H9 (cell line): ENCODE measurements at regions not wholly inside any gene's neighbourhood (a gene's known extent, or its start where the extent isn't known, plus 50 kb on each side); places are given as distances from the start of the nearest gene placed in this dataset.

Source experiments
- DNase-seq: peaks from one replicate; pipeline ENCODE4 v3.0.0-alpha.2; 2017
- H2AFZ ChIP-seq: one replicate; pipeline ENCODE4 v1.6.1; 2013; ENCODE audit warnings: mild to moderate bottlenecking, low read length, control low read depth, moderate library complexity
- H2AK5ac ChIP-seq: 2 replicates; pipeline ENCODE4 v1.6.1; 2013; ENCODE audit warnings: low read length, control low read depth, mixed read lengths; ENCODE audit not compliant: insufficient read length
- H2BK120ac ChIP-seq: one replicate; pipeline ENCODE4 v1.6.1; 2013; ENCODE audit warnings: low read depth, mild to moderate bottlenecking, low read length, control low read depth, inconsistent platforms; ENCODE audit not compliant: poor library complexity, severe bottlenecking
- H2BK12ac ChIP-seq: 2 replicates; pipeline ENCODE4 v1.6.1; 2013; ENCODE audit warnings: low read length, control low read depth, mixed read lengths, low read depth; ENCODE audit not compliant: insufficient read length
- H2BK15ac ChIP-seq: 2 replicates; pipeline ENCODE4 v1.6.1; 2013; ENCODE audit warnings: low read depth, low read length, control low read depth
- H2BK20ac ChIP-seq: one replicate; pipeline ENCODE4 v1.6.1; 2013; ENCODE audit warnings: low read depth, mild to moderate bottlenecking, low read length, control low read depth, inconsistent platforms; ENCODE audit not compliant: poor library complexity, severe bottlenecking
- H2BK5ac ChIP-seq: 2 replicates; pipeline ENCODE4 v1.6.1; 2013; ENCODE audit warnings: low read length, control low read depth, mixed read lengths; ENCODE audit not compliant: insufficient read length
- H3K14ac ChIP-seq: 2 replicates; pipeline ENCODE4 v1.6.1; 2013; ENCODE audit warnings: low read length, control low read depth; ENCODE audit not compliant: insufficient read depth
- H3K18ac ChIP-seq: 2 replicates; pipeline ENCODE4 v1.6.1; 2013; ENCODE audit warnings: low read depth, mild to moderate bottlenecking, mixed read lengths, low read length, control low read depth; ENCODE audit not compliant: insufficient read length
- H3K23ac ChIP-seq: 2 replicates; pipeline ENCODE4 v1.6.1; 2013; ENCODE audit warnings: low read length, control low read depth, mixed read lengths, low read depth; ENCODE audit not compliant: insufficient read length
- H3K23me2 ChIP-seq: 2 replicates; pipeline ENCODE4 v1.6.1; 2013; ENCODE audit warnings: low read depth, mild to moderate bottlenecking, mixed read lengths, low read length, control low read depth; ENCODE audit not compliant: insufficient read length, poor library complexity, severe bottlenecking
- H3K27ac ChIP-seq: 2 replicates; pipeline ENCODE4 v1.5.1; 2013; ENCODE audit warnings: low read length, control low read depth, mixed read lengths, low read depth; ENCODE audit not compliant: insufficient read length
- H3K27me3 ChIP-seq: 2 replicates; pipeline ENCODE4 v1.6.1; 2013; ENCODE audit warnings: low read length, control low read depth, inconsistent platforms; ENCODE audit not compliant: insufficient read depth
- H3K4ac ChIP-seq: 2 replicates; pipeline ENCODE4 v1.6.1; 2013; ENCODE audit warnings: low read depth, mild to moderate bottlenecking, control low read depth, inconsistent platforms, low read length, moderate library complexity
- H3K4me1 ChIP-seq: 2 replicates; pipeline ENCODE4 v1.6.1; 2013; ENCODE audit warnings: low read length, control low read depth, inconsistent platforms; ENCODE audit not compliant: insufficient read depth
- H3K4me2 ChIP-seq: 2 replicates; pipeline ENCODE4 v1.6.1; 2013; ENCODE audit warnings: low read length, control low read depth, mixed read lengths; ENCODE audit not compliant: insufficient read length, insufficient read depth
- H3K56ac ChIP-seq: 2 replicates; pipeline ENCODE4 v1.6.1; 2013; ENCODE audit warnings: low read depth, mild to moderate bottlenecking, mixed read lengths, low read length, control low read depth; ENCODE audit not compliant: insufficient read length
- H3K79me1 ChIP-seq: 2 replicates; pipeline ENCODE4 v1.6.1; 2013; ENCODE audit warnings: low read depth, mild to moderate bottlenecking, moderate library complexity, low read length, control low read depth, inconsistent platforms; ENCODE audit not compliant: insufficient read depth, poor library complexity, severe bottlenecking
- H3K79me2 ChIP-seq: 2 replicates; pipeline ENCODE4 v1.6.1; 2013; ENCODE audit warnings: low read length, control low read depth, inconsistent platforms; ENCODE audit not compliant: insufficient read depth
- H3K9ac ChIP-seq: 2 replicates; pipeline ENCODE4 v1.6.1; 2013; ENCODE audit warnings: low read length, control low read depth, mixed read lengths; ENCODE audit not compliant: insufficient read length; ENCODE audit errors: extremely low read depth
- H3K9me3 ChIP-seq: one replicate; pipeline ENCODE4 v1.6.1; 2013; ENCODE audit warnings: low read depth, low read length, inconsistent platforms; ENCODE audit not compliant: control insufficient read depth
- H3T11ph ChIP-seq: one replicate; pipeline ENCODE4 v1.6.1; 2013; ENCODE audit warnings: mild to moderate bottlenecking, low read length, control low read depth, inconsistent platforms
- H4K20me1 ChIP-seq: one replicate; pipeline ENCODE4 v1.6.1; 2013; ENCODE audit not compliant: control insufficient read depth, insufficient read length, insufficient read depth
- H4K5ac ChIP-seq: 2 replicates; pipeline ENCODE4 v1.6.1; 2013; ENCODE audit warnings: low read depth, mild to moderate bottlenecking, mixed read lengths, low read length, control low read depth; ENCODE audit not compliant: insufficient read length
- H4K8ac ChIP-seq: replicated peaks from 2 replicates; pipeline ENCODE4 v1.6.1; 2013; ENCODE audit warnings: low read length, control low read depth, mixed read lengths, low read depth; ENCODE audit not compliant: insufficient read length
- H4K91ac ChIP-seq: 2 replicates; pipeline ENCODE4 v1.6.1; 2013; ENCODE audit warnings: low read depth, mild to moderate bottlenecking, moderate library complexity, mixed read lengths, low read length, control low read depth; ENCODE audit not compliant: insufficient read length
- H3K27ac Mint-ChIP-seq, 3 experiments: 2 replicates in 2 of 3; 3 replicates in 1 of 3; pipeline ENCODE4 v1.8.0; 2020 to 2021; ENCODE audit warnings: mixed read lengths in 3 of 3, mild to moderate bottlenecking in 1 of 3, moderate library complexity in 1 of 3
- H3K27me3 Mint-ChIP-seq: 2 replicates; pipeline ENCODE4 v1.8.0; 2021; ENCODE audit warnings: low read depth, mild to moderate bottlenecking, moderate library complexity, mixed read lengths
- H3K36me3 Mint-ChIP-seq, 3 experiments: 2 replicates in 2 of 3; 3 replicates in 1 of 3; pipeline ENCODE4 v1.8.0; 2020 to 2021; ENCODE audit warnings: low read depth in 3 of 3, mixed read lengths in 3 of 3; ENCODE audit not compliant: insufficient read depth in 1 of 3
- H3K4me1 Mint-ChIP-seq, 2 experiments: 2 replicates each; pipeline ENCODE4 v1.8.0; 2020; ENCODE audit warnings: mixed read lengths in 2 of 2
- H3K4me3 Mint-ChIP-seq, 2 experiments: 2 replicates in 1 of 2; 3 replicates in 1 of 2; pipeline ENCODE4 v1.8.0; 2020 to 2021; ENCODE audit warnings: mild to moderate bottlenecking in 2 of 2, mixed read lengths in 2 of 2, moderate library complexity in 1 of 2
- H3K9me3 Mint-ChIP-seq, 2 experiments: 2 replicates in 1 of 2; 3 replicates in 1 of 2; pipeline ENCODE4 v1.8.0; 2020; ENCODE audit warnings: mild to moderate bottlenecking in 2 of 2, mixed read lengths in 2 of 2, moderate library complexity in 1 of 2
- CTCF ChIP-seq: fragments of 200-600 bp; sonication (generic); conservative IDR thresholded peaks from 3 replicates; pipeline ENCODE4 v1.8.0; 2021; ENCODE audit warnings: antibody characterized with exemption, mild to moderate bottlenecking
- WGBS: extraction: QIAGEN DNeasy Blood & Tissue Kit; methylation state at CpG from one replicate; pipeline ENCODE4 v1.1.7; 2013; ENCODE audit warnings: missing lambda C conversion rate, low lambda C conversion rate, mixed read lengths; ENCODE audit not compliant: insufficient read length; ENCODE audit errors: extremely low coverage; 5-methylcytosine and 5-hydroxymethylcytosine counted together

DNA sequence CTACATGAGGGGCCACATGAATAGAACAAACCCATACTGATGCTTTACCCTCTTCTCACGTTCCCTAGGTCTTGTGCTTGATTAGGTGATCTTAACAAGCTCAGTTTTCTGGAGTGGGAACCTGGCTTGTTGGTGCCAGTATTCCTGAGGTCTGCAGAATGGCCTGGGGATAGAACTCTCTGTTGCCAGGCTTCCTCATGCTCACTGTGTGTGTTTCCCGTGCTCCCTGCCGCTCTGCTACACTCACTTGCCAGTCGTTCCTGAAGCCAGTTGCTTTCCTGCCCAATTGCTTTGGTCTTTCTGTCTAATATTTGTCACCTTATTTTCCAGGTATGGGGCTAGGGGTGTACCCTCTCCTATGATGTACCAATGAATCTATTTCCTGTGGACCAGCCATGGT lies 2111.5 kb upstream of the PIK3C3 start:
- Histone ChIP-seq H3K79me2 (no peaks in the 10 kb centered on the region), H3K18ac (no peak overlapping the region), H3K27me3 (no peaks in the 10 kb centered on the region; the same call in 1 of the 2 replicates), H3K9ac (no peak overlapping the region), H2AFZ (no peak overlapping the region), H2BK12ac (no peak overlapping the region), H3K79me1 (no peaks in the 10 kb centered on the region), H3K4ac (no peak overlapping the region), H3K23ac (no peak overlapping the region), H4K5ac (no peak overlapping the region), H4K91ac (no peak overlapping the region), H3K9me3 (no peaks in the 10 kb centered on the region), H4K20me1 (no peaks in the 10 kb centered on the region), H3K23me2 (peaks cover 4% of the 10 kb centered on the region), H3T11ph (no peak overlapping the region), H2BK15ac (no peak overlapping the region), H4K8ac (no peak overlapping the region), H2BK5ac (no peak overlapping the region), H3K27ac (no peak overlapping the region), H2AK5ac (no peak overlapping the region), H3K56ac (no peak overlapping the region), H3K4me2 (no peak overlapping the region), H2BK120ac (no peak overlapping the region), H3K14ac (no peak overlapping the region), H3K4me1 (0 out of 2 replicates have a peak, but pooled peaks cover 2% of the 10 kb centered on the region), H2BK20ac (no peak overlapping the region)
- TF ChIP-seq CTCF: no peak
- no peak for DNase-seq
- H3K4me1 Mint-ChIP-seq: peaks cover 30 to 36% of the 10 kb centered on the region in 2 experiments
- peaks cover 20% of the 10 kb centered on the region for H3K27me3 Mint-ChIP-seq
- no CpG with 5 or more reads among the region's 4 CpGs for WGBS
- H3K9me3 Mint-ChIP-seq: no peaks in the 10 kb centered on the region
- H3K27ac Mint-ChIP-seq: no peak overlapping the region
- H3K4me3 Mint-ChIP-seq: no peak overlapping the region
- H3K36me3 Mint-ChIP-seq: no peaks in the 10 kb centered on the region
